C4-2B (cell line): ENCODE measurements at regions not wholly inside any gene's neighbourhood (a gene's known extent, or its start where the extent isn't known, plus 50 kb on each side); places are given as distances from the start of the nearest gene placed in this dataset.

Experiments
- H3K27ac ChIP-seq: fragments of 450-650 bp; 2 replicates; pipeline ENCODE4 v1.5.1; 2017
- ZFX ChIP-seq: fragments of 450-650 bp; IDR thresholded peaks from 2 replicates; pipeline ENCODE4 v1.6.1; 2017
- TF ChIP-seq, protein P1 (sequence below): fragments of 450-650 bp; conservative IDR thresholded peaks from 2 replicates; pipeline ENCODE4 v1.5.1; 2017; ENCODE audit warnings: mild to moderate bottlenecking

- TF ChIP-seq ZFX: no peak
- TF ChIP-seq, protein P1, sequence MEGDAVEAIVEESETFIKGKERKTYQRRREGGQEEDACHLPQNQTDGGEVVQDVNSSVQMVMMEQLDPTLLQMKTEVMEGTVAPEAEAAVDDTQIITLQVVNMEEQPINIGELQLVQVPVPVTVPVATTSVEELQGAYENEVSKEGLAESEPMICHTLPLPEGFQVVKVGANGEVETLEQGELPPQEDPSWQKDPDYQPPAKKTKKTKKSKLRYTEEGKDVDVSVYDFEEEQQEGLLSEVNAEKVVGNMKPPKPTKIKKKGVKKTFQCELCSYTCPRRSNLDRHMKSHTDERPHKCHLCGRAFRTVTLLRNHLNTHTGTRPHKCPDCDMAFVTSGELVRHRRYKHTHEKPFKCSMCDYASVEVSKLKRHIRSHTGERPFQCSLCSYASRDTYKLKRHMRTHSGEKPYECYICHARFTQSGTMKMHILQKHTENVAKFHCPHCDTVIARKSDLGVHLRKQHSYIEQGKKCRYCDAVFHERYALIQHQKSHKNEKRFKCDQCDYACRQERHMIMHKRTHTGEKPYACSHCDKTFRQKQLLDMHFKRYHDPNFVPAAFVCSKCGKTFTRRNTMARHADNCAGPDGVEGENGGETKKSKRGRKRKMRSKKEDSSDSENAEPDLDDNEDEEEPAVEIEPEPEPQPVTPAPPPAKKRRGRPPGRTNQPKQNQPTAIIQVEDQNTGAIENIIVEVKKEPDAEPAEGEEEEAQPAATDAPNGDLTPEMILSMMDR: no peak
- H3K27ac ChIP-seq: no peak overlapping the region
Measured at GRCh38 chr2:16828828-16829160, 163.2 kb upstream of the CYRIA start.

DNA sequence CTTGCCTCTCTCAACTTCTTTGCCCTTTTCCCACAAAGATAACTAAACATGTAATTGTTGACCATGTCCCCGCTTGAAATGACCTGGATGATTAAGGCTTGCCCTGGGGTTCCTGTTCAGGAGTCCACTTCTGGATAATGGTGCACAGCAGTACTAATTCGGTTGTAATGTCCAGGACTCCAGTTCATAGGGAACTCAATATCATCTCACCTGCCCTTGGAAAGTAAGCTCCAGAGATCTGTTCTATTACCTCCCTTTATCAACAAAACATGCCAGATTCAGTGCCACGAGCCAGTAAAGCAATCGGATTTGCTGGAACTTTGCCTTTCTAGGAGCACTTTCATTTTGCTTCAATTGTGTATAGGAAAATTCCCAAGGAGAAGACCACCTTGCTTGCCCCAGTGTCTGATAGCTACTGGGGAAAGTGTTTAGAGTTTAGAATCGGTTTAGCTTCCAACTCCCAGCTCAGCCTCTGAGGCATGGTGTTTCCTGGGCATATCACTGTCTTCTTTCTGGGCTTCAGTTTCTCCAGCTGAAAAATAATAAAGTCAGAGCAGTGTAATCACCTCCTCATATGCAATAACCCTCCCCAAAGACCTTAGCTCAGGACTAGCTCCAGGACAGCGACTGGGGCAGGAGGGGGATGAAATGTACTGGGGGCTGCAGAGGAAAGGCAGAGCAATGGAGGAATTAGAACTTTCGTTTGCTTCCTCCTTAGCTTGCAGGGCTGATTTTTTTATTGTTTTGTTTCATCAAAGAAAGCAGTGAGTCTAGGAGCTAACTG is 162.6 kb upstream of the CYRIA start:
- H3K27ac ChIP-seq: no peak overlapping the region
- TF ChIP-seq ZFX: no peak
- TF ChIP-seq, protein P1: no peak

DNA sequence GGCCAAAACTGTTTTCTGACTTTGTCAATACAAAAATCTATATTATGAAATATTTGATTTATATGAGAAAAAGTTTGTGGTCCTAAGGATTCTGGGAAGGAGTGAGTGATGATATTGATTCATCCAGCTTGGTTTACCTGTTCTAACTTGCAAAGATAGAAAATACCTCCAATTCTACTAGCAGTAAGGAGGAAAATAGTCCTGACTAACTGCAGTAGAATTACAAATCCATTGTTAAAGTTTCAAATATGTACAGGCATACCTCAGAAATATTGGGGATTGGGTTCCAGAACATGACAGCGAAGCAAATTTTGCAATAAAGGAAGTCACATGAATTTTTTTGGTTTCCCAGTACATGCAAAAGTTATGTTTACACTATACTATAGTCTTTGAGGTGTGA is 158.8 kb upstream of the CYRIA start:
- TF ChIP-seq ZFX: no peak
- TF ChIP-seq, protein P1: no peak
- no peak overlapping the region for H3K27ac ChIP-seq

- H3K27ac ChIP-seq: no peak overlapping the region
- TF ChIP-seq, protein P1: no peak
- no peak for TF ChIP-seq ZFX
Measured at GRCh38 chr2:16821692-16822091, 156.1 kb upstream of the CYRIA start.

DNA sequence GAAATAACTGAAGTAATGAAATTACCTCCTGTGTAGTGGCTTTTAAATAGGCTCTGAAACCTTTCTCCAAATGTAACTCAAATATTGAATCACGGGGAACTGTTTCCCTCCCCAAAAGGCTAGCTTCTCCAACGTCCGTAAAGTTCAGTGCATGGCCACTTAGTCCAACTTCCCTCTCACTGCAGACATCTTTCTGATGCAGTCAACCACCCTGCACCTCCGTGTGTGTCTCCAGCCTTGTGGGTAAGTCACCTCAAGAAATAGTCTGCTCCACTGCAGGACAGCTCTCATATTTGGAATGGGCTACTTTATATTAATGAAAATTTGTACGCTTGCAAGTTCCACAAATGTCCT is 152.5 kb upstream of the CYRIA start:
- TF ChIP-seq ZFX: no peak
- TF ChIP-seq, protein P1: no peak
- no peak overlapping the region for H3K27ac ChIP-seq

DNA sequence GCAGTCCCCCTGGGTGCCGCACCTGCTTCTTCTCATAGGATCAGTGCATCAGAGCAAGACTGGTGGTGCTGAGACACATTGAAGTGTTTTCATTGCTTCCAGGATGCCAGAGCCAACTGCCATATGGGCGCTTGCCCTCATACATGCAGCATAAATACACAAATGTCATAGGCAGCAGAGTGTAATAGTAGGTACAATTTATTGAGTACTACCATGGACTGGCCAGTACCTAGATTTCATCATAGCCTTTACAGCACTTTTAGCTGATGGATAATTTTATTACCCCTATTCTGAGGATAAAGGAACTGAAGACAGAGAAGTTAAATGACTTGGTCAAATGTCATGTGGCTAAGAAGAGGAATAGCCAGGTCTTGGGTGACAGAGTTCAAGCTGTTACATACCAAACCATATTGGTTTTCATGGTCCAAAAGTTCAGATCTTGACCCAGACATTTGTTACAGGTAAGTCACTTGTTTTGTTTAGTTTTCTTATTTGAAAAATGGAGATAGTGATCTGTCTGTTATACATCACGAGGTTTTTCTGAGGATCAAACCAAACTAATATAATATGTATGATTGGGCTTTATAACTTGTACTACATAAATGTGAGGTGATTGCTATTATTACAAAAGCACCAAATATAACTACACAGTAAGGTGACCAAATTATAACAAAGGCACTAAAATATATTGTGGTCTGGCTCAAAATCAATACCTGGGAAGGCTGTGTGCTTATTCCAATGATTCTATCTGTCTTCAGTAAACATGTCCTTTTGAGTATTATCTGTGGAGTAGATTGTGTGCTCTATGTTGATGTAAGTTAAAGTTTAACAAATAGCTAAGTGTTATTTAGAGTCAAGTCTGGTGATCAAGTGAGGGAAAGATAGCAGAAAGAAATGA is 151.9 kb upstream of the CYRIA start:
- no peak overlapping the region for H3K27ac ChIP-seq
- TF ChIP-seq ZFX: no peak
- TF ChIP-seq, protein P1: no peak

DNA sequence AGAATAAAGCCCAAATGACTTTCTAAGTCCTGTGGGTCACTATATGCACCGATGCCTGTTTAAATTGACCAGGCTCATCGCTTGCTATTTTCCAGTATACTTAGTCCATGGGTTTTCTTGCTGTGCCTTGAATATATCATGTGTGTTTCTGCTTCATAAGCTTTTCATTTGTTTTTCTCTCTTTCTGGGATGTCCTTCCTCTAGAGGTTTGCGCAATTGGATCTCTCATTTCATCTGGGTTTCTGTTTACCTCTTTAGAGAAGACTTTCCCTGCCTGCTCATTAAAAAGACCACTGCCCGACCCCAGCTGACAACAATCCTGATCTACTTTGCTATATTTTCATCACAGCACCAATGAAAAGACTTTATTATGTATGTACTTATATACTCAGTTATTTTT is 150.9 kb upstream of the CYRIA start:
- TF ChIP-seq, protein P1: no peak
- no peak for TF ChIP-seq ZFX
- H3K27ac ChIP-seq: no peak overlapping the region
